ENCODE measurements at regions not wholly inside any gene's neighbourhood (a gene's known extent, or its start where the extent isn't known, plus 50 kb on each side); places are given as distances from the start of the nearest gene placed in this dataset.

DNA sequence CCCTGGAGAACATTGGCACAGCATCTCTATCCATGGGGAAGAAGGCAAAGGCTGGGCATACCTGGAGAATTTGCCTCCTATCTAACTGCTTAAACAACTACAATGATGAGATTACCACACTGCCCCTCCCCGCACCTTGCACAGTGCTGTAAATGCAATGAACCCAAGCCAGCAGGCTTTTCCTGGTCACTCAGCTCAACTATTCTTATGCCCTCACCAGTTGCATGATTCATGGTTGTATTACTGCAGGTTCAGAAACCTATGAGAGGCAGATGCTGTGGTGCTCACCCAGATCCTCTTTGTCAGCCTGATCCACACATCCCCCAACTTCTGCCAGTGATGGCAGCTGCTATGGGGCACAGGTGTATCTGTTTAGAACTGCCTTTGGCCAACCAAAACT, 77.7 kb upstream of the STAC start:
- H3K27me3 ChIP-seq (ENCODE audit: insufficient read depth, low read length, poor library complexity, severe bottlenecking): no peaks in the 10 kb centered on the region
- no peaks in the 10 kb centered on the region for H3K79me2 ChIP-seq (ENCODE audit: insufficient read depth, low read length)
- no peak overlapping the region for H2AFZ ChIP-seq (ENCODE audit: low read length)
- TF ChIP-seq, protein P1, sequence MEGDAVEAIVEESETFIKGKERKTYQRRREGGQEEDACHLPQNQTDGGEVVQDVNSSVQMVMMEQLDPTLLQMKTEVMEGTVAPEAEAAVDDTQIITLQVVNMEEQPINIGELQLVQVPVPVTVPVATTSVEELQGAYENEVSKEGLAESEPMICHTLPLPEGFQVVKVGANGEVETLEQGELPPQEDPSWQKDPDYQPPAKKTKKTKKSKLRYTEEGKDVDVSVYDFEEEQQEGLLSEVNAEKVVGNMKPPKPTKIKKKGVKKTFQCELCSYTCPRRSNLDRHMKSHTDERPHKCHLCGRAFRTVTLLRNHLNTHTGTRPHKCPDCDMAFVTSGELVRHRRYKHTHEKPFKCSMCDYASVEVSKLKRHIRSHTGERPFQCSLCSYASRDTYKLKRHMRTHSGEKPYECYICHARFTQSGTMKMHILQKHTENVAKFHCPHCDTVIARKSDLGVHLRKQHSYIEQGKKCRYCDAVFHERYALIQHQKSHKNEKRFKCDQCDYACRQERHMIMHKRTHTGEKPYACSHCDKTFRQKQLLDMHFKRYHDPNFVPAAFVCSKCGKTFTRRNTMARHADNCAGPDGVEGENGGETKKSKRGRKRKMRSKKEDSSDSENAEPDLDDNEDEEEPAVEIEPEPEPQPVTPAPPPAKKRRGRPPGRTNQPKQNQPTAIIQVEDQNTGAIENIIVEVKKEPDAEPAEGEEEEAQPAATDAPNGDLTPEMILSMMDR (conservative IDR thresholded peaks at IDR 0.05; ENCODE audit: low read length): no peak
- TF ChIP-seq EZH2phosphoT487 (IDR thresholded peaks at IDR 0.05; ENCODE audit: borderline replicate concordance): no peak
- no peaks in the 10 kb centered on the region for H3K9me3 ChIP-seq (ENCODE audit: insufficient read depth, low read depth, low read length)
- H3K9me2 ChIP-seq (replicated peaks; ENCODE audit: low read depth, low read length): no peaks in the 10 kb centered on the region
- no peaks in the 10 kb centered on the region for H3F3A ChIP-seq (ENCODE audit: low read depth)
- no peak overlapping the region for H3K4me3 ChIP-seq (ENCODE audit: low read length, poor library complexity, severe bottlenecking)
- H3K4me1 ChIP-seq (ENCODE audit: insufficient read depth, low read length, poor library complexity, severe bottlenecking): peaks cover 3% of the 10 kb centered on the region
- H4K20me1 ChIP-seq (ENCODE audit: insufficient read depth, low read length, poor library complexity, severe bottlenecking): no peaks in the 10 kb centered on the region
- H3K36me3 ChIP-seq (ENCODE audit: insufficient read depth, low read length): no peaks in the 10 kb centered on the region
- H3K4me2 ChIP-seq (ENCODE audit: low read depth, low read length, poor library complexity, severe bottlenecking): no peak overlapping the region
- H3K9ac ChIP-seq (ENCODE audit: low read depth, low read length, poor library complexity, severe bottlenecking): no peak overlapping the region

GRCh38 chr3:36303286-36303685, 77.0 kb upstream of the STAC start:
- H3K4me2 ChIP-seq (ENCODE audit: low read depth, low read length, poor library complexity, severe bottlenecking): no peak overlapping the region
- no peaks in the 10 kb centered on the region for H3F3A ChIP-seq (ENCODE audit: low read depth)
- no peak for TF ChIP-seq EZH2phosphoT487 (IDR thresholded peaks at IDR 0.05; ENCODE audit: borderline replicate concordance)
- TF ChIP-seq, protein P1 (conservative IDR thresholded peaks at IDR 0.05; ENCODE audit: low read length): no peak
- no peaks in the 10 kb centered on the region for H3K9me2 ChIP-seq (replicated peaks; ENCODE audit: low read depth, low read length)
- no peaks in the 10 kb centered on the region for H4K20me1 ChIP-seq (ENCODE audit: insufficient read depth, low read length, poor library complexity, severe bottlenecking)
- H3K9ac ChIP-seq (ENCODE audit: low read depth, low read length, poor library complexity, severe bottlenecking): no peak overlapping the region
- no peaks in the 10 kb centered on the region for H3K9me3 ChIP-seq (ENCODE audit: insufficient read depth, low read depth, low read length)
- no peaks in the 10 kb centered on the region for H3K36me3 ChIP-seq (ENCODE audit: insufficient read depth, low read length)
- no peak overlapping the region for H2AFZ ChIP-seq (ENCODE audit: low read length)
- H3K4me3 ChIP-seq (ENCODE audit: low read length, poor library complexity, severe bottlenecking): no peak overlapping the region
- no peaks in the 10 kb centered on the region for H3K79me2 ChIP-seq (ENCODE audit: insufficient read depth, low read length)
- H3K27me3 ChIP-seq (ENCODE audit: insufficient read depth, low read length, poor library complexity, severe bottlenecking): no peaks in the 10 kb centered on the region
- H3K4me1 ChIP-seq (ENCODE audit: insufficient read depth, low read length, poor library complexity, severe bottlenecking): peaks cover 3% of the 10 kb centered on the region

GRCh38 chr3:36305929-36306520, 74.3 kb upstream of the STAC start:
- Histone ChIP-seq H3K4me1 (ENCODE audit: insufficient read depth, low read length, poor library complexity, severe bottlenecking) (peaks cover 3% of the 10 kb centered on the region), H3K9ac (ENCODE audit: low read depth, low read length, poor library complexity, severe bottlenecking) (no peak overlapping the region), H4K20me1 (ENCODE audit: insufficient read depth, low read length, poor library complexity, severe bottlenecking) (no peaks in the 10 kb centered on the region), H3K4me2 (ENCODE audit: low read depth, low read length, poor library complexity, severe bottlenecking) (no peak overlapping the region), H3K9me3 (ENCODE audit: insufficient read depth, low read depth, low read length) (no peaks in the 10 kb centered on the region), H3K9me2 (replicated peaks; ENCODE audit: low read depth, low read length) (no peaks in the 10 kb centered on the region), H2AFZ (ENCODE audit: low read length) (no peak overlapping the region), H3K4me3 (ENCODE audit: low read length, poor library complexity, severe bottlenecking) (no peak overlapping the region), H3K27me3 (ENCODE audit: insufficient read depth, low read length, poor library complexity, severe bottlenecking) (no peaks in the 10 kb centered on the region), H3K79me2 (ENCODE audit: insufficient read depth, low read length) (no peaks in the 10 kb centered on the region), H3K36me3 (ENCODE audit: insufficient read depth, low read length) (no peaks in the 10 kb centered on the region), H3F3A (ENCODE audit: low read depth) (no peaks in the 10 kb centered on the region)
- TF ChIP-seq, protein P1 (conservative IDR thresholded peaks at IDR 0.05; ENCODE audit: low read length): no peak
